GM18511 (cell line): ENCODE measurements at regions not wholly inside any gene's neighbourhood (a gene's known extent, or its start where the extent isn't known, plus 50 kb on each side); places are given as distances from the start of the nearest gene placed in this dataset.
"Not testable (repeated sequence)": the region's sequence is repeated elsewhere in the genome, so short reads cannot be mapped to it uniquely, and the experiment has no call there.

Source experiments
- ATAC-seq: cut with Tn5 transposase; IDR thresholded peaks from one replicate; pipeline ENCODE4 v1.9.1; 2021; ENCODE audit warnings: mild to moderate bottlenecking, moderate library complexity; ENCODE audit not compliant: unreplicated experiment

- ATAC-seq, result no peak
Observed at GRCh38 chr6:94902974-94903628, 674.2 kb upstream of the MANEA start.

DNA sequence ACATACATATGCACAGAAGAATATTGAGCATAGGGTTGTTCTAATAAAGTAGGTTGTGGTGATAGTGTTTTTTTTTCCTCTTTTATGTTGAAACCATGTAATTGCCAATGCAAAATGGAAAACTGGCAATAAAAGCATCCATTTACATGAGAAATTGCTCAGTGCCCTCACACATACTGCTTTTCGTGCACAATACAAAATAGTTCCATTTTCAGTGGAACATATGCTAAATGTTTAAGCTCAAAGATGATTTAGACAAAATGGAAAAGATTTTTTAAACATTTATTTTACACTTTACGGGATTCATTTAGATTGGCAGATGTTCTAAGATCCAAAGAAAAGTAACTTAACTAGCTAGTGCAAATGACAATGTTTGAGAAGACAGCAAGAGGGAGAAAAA is 678.1 kb upstream of the MANEA start:
- ATAC-seq, result no peak

- ATAC-seq, result no peak
Observed at GRCh38 chr6:94894300-94894699, 683.0 kb upstream of the MANEA start.

- no peak for ATAC-seq
Observed at GRCh38 chr6:94893327-94893726, 684.0 kb upstream of the MANEA start.

GRCh38 chr6:94873819-94874218 is 703.5 kb upstream of the MANEA start:
- not testable (repeated sequence) for ATAC-seq

DNA sequence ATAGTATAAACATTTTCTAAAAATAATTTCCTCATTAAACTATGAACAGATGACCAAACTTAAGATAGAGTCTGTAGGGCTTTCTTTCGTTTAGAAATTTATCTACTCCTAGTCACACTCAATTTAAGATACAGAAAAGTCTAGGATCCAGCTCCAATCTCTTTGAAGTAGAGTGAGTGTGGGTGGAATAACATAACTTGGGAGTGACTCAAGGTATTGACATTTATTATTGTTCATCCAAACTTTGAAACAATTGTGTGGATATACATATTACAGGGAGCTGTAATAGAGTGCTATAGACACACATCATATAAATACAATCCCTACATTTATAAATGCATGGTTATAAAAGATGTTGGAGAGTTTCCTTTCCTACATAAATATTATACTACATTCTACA is 715.2 kb upstream of the MANEA start:
- no peak for ATAC-seq

DNA sequence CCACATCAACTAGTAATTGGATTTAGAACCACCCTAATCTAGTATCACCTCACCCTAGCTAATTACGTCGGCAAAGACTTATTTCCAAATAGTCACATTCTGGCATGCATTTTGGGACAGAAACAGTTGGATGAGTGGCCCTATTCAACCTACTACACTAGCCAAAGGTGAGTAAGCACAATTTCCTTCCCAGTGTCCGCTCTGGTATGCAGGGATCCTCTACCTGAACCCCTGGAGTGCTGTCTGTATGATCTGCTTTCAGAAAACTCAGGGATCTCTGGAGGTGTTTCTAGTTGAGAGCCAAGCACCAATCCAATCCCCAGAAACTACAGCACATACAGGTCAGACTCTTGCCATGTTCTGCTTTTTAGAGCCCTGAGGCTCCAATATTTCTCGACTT is 717.4 kb upstream of the MANEA start:
- no peak for ATAC-seq

GRCh38 chr6:94856999-94857398 is 720.3 kb upstream of the MANEA start:
- ATAC-seq, result not testable (repeated sequence)

DNA sequence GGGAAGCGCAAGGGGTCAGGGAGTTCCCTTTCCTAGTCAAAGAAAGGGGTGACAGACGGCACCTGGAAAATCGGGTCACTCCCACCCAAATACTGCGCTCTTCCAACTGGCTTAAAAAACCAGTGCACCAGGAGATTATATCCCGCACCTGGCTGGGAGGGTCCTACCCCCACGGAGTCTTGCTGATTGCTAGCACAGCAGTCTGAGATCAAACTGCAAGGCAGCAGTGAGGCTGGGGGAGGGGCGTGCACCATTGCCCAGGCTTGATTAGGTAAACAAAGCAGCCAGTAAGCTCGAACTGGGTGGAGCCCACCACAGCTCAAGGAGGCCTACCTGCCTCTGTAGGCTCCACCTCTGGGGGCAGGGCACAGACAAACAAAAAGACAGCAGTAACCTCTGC is 726.0 kb upstream of the MANEA start:
- not testable (repeated sequence) for ATAC-seq

- no peak for ATAC-seq
Observed at GRCh38 chr6:94845742-94846141, 731.6 kb upstream of the MANEA start.

DNA sequence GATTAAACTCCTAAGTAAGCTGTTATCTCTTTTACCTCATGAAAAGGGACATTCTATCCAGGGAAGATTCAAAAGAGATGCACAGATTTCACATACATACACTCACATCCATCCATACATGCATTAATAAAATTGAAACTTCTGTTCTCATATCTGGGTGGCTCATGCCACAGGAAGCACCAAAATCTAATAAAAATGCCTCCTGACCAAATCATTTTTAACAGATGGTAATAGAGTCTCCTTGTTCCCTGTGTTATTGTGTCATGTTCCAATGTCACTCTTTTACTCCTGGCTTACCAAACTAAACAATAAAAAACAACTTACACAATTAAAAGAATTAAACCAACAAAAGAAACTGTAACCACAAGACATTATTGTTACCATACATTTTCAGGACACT is 742.1 kb upstream of the MANEA start:
- no peak for ATAC-seq

DNA sequence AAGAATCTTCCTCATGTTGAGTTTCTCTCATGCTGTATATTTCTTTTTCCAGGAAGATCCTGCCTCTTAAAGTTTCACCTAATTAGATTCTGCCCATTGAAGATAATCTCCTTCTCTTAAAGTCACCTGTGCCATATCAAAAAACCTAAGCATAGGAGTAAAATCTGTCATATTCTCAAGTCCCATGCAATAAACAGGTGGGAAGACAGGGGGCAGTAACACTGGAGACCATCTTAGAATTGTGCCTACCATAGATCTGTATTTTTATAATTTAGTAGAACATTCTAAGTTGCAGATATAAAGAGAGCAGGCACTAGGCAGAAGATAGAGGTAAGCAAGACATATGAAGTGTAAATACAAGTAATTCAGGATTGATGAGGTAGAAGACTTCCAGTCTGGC is 763.5 kb upstream of the MANEA start:
- ATAC-seq, result no peak

DNA sequence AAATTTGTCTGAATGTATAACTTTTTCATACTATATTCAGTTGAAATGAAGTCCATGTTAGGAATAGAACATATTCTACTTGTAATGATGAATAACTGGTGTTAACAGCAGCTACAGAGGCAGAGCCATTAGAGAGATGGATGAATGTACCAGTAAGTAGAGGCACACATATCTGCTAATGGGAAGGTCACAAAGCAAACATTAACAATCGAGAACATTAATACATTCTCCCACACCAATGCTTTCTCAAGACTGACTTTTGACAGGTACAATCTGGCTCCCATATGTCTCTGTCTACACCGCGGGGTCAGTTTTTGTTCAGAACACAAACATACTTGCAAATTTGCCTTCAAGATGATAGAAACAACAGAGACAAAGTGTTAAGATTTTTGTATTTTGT is 776.0 kb upstream of the MANEA start:
- no peak for ATAC-seq

DNA sequence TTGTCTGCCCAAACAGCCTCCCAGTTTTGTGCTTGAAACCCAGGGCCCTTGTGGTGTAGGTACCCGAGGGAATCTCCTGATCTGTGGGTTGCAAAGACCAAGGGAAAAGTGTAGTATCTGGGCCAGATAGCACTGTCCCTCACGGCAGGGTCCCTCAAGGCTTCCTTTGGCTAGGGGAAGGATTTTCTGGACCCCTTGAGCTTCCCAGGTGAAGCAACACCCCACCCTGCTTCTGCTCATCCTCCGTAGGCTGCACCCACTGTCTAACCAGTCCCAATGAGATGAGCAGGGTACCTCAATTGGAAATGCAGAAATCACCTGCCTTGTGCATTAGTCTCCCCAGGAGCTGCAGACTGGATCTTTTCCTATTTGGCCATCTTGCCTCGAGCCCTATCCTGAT is 791.8 kb upstream of the MANEA start:
- ATAC-seq, result no peak

GRCh38 chr6:94785081-94785480 is 792.3 kb upstream of the MANEA start:
- not testable (repeated sequence) for ATAC-seq

GRCh38 chr6:94769197-94769596 is 808.1 kb upstream of the MANEA start:
- ATAC-seq, result no peak

GRCh38 chr6:94751641-94752329 is 825.5 kb upstream of the MANEA start:
- peak; percentile 97 for ATAC-seq

DNA sequence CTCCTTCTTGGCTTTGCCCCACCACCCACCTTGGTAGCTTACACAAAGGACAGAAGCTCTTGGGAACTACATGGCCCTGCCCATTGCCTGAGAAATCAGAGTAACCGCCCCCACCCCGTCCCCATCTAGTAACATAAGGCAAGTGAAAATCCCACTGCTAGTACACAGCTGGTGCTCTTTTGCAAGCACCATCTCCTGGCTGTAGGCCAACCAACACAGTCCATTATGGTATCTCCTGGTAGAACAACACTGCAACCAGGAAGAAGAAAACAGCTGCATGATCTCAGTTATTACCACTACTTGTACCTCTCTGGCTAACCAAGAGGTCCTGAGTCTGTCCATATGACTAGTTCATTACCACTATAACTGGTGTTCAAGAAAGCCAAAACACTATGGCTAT is 841.1 kb upstream of the MANEA start:
- ATAC-seq, result no peak

GRCh38 chr6:94735270-94735669 is 842.1 kb upstream of the MANEA start:
- ATAC-seq, result no peak

DNA sequence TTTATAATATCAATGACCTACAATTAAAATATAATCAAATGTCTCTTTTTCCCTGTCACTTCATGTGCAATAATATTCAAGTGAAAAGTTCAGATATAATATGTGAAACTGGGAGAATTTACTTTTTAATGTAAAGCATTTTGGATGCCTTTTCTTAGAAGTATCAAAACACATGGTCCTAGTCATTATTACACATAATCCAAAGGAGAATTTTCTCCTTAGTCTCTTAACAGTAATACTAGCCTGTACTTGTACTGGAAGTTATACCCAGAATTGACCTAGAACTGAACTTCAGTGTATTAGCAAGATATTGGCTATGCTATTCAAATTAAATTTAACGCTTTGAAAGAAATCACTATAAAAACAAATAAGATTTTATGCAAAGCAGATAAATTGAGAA is 842.6 kb upstream of the MANEA start:
- no peak for ATAC-seq

GRCh38 chr6:94733066-94733465 is 844.3 kb upstream of the MANEA start:
- ATAC-seq, result no peak

DNA sequence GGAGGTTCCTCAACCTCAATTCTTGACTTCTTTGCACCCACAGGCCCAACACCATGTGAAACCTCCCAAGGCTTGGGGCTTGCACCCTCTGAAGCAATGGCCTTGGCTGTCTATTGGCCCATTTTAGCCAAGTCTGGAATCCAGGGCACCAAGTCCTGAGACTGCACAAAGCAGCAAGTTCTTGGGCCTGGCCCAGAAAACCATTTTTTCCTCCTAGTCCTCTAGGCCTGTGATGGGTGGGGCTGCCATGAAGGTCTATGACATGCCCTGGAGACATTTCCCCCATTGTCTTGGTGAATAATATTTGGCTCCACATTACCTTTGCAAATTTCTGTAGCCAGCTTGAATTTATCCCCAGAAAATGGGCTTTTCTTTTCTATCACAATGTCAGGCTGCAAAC is 849.6 kb upstream of the MANEA start:
- ATAC-seq, result no peak

DNA sequence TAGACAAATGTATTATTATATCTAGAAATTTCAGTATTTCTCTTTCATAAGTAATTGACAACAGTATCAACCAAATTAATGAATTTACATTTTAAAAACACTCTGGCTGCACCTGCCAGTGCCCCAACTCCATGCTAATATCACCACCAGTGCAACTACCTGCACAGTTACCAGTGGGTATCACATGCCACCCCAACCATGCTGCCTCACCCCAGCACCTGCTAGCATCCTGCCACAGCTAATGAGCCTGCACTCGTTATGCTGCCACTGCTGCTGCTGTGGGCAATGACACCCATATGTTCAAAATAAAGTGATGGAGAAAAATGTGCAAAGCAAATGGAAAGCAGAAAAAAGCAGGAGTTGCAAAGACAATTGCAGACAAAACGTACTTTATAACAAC is 855.9 kb upstream of the MANEA start:
- ATAC-seq, result no peak
